H54 (cell line): ENCODE measurements at regions not wholly inside any gene's neighbourhood (a gene's known extent, or its start where the extent isn't known, plus 50 kb on each side); places are given as distances from the start of the nearest gene placed in this dataset.
"Not testable (repeated sequence)": the region's sequence is repeated elsewhere in the genome, so short reads cannot be mapped to it uniquely, and the experiment has no call there.

Experiments
- DNase-seq: peaks from one replicate; pipeline ENCODE4 v3.0.0; 2011; ENCODE audit warnings: low spot score, mixed read lengths; ENCODE audit not compliant: insufficient read length
- FAIRE-seq: peaks from 3 replicates; lab custom pipeline; 2011; peaks lifted over from hg19 to GRCh38; lab: Jason Lieb, UNC
- POLR2A ChIP-seq: IDR thresholded peaks from 2 replicates; pipeline ENCODE4 v1.6.1; 2011; ENCODE audit warnings: low read depth, mild to moderate bottlenecking, low read length

GRCh38 chr4:149247164-149247563 lies 568.5 kb downstream of the IQCM start:
- FAIRE-seq (no peak), DNase-seq (no peak)
- no peak for TF ChIP-seq POLR2A

GRCh38 chr4:149245333-149245732 lies 570.3 kb downstream of the IQCM start:
- no peak for TF ChIP-seq POLR2A
- DNase-seq, result no peak
- no peak for FAIRE-seq

GRCh38 chr4:149238097-149238496 lies 577.5 kb downstream of the IQCM start:
- DNase-seq, result no peak
- FAIRE-seq, result no peak
- no peak for TF ChIP-seq POLR2A

- DNase-seq, result no peak
- no peak for FAIRE-seq
- no peak for TF ChIP-seq POLR2A
These were observed 580.8 kb downstream of the IQCM start for GRCh38 chr4:149234798-149235197.

- FAIRE-seq (no peak), DNase-seq (no peak)
- no peak for TF ChIP-seq POLR2A
These were observed 592.0 kb downstream of the IQCM start for GRCh38 chr4:149223659-149224058.

GRCh38 chr4:149218672-149219071 lies 597.0 kb downstream of the IQCM start:
- TF ChIP-seq POLR2A, result no peak
- FAIRE-seq (no peak), DNase-seq (no peak)

GRCh38 chr4:149214301-149214700 lies 601.3 kb downstream of the IQCM start:
- no peak for TF ChIP-seq POLR2A
- FAIRE-seq, result no peak
- no peak for DNase-seq

GRCh38 chr4:149211876-149212275 lies 603.8 kb downstream of the IQCM start:
- DNase-seq, result no peak
- no peak for FAIRE-seq
- TF ChIP-seq POLR2A, result no peak

- DNase-seq (no peak), FAIRE-seq (no peak)
- no peak for TF ChIP-seq POLR2A
These were observed 612.2 kb downstream of the IQCM start for GRCh38 chr4:149203256-149204001.

GRCh38 chr4:149202117-149202516 lies 613.5 kb downstream of the IQCM start:
- DNase-seq (no peak), FAIRE-seq (no peak)
- no peak for TF ChIP-seq POLR2A

GRCh38 chr4:149199594-149199993 lies 616.0 kb downstream of the IQCM start:
- FAIRE-seq, result no peak
- no peak for TF ChIP-seq POLR2A
- no peak for DNase-seq

GRCh38 chr4:149194061-149194460 lies 621.6 kb downstream of the IQCM start:
- no peak for FAIRE-seq
- no peak for TF ChIP-seq POLR2A

GRCh38 chr4:149187726-149188125 lies 627.9 kb downstream of the IQCM start:
- DNase-seq (no peak), FAIRE-seq (no peak)
- no peak for TF ChIP-seq POLR2A

More at GRCh38 chr4:149194061-149194460, 621.6 kb downstream of the IQCM start:
- no peak for DNase-seq

- FAIRE-seq (no peak), DNase-seq (no peak)
- TF ChIP-seq POLR2A, result no peak
These were observed 632.0 kb downstream of the IQCM start for GRCh38 chr4:149183638-149184037.

- not testable (repeated sequence) for FAIRE-seq, DNase-seq
These were observed 634.2 kb downstream of the IQCM start for GRCh38 chr4:149181459-149181858.
